Gastrocnemius medialis (tissue), 4 donors: ENCODE measurements at regions not wholly inside any gene's neighbourhood (a gene's known extent, or its start where the extent isn't known, plus 50 kb on each side); places are given as distances from the start of the nearest gene placed in this dataset.

Source experiments
- CTCF ChIP-seq, 5 experiments: fragments of 450-650 bp in 3 of 5; fragments of 200-600 bp in 2 of 5; sonication (generic) in 2 of 5; IDR thresholded peaks in 4 of 5; conservative IDR thresholded peaks in 1 of 5; 1 replicate in 4 of 5; 2 replicates in 1 of 5; pipeline ENCODE4 v1.5.1; 2016 to 2019; ENCODE audit warnings: antibody characterized with exemption in 5 of 5, mild to moderate bottlenecking in 3 of 5, moderate library complexity in 3 of 5
- POLR2A ChIP-seq, 2 donors: fragments of 450-650 bp; IDR thresholded peaks; one replicate each; pipeline ENCODE4 v1.6.1; 2017; ENCODE audit warnings: antibody characterized with exemption in 2 of 2, mild to moderate bottlenecking in 2 of 2, moderate library complexity in 2 of 2

GRCh38 chr20:30167540-30167939 is 1089.9 kb upstream of the DEFB115 start:
- TF ChIP-seq CTCF (IDR thresholded peaks at IDR 0.05 in 4 of 5, conservative IDR thresholded peaks at IDR 0.05 in 1 of 5) = no peak
- no peak for TF ChIP-seq POLR2A (IDR thresholded peaks at IDR 0.05)
